HG02763 (cell line): ENCODE measurements at regions not wholly inside any gene's neighbourhood (a gene's known extent, or its start where the extent isn't known, plus 50 kb on each side); places are given as distances from the start of the nearest gene placed in this dataset.

Source experiments
- ATAC-seq: cut with Tn5 transposase; IDR thresholded peaks from one replicate; pipeline ENCODE4 v1.9.1; 2021; ENCODE audit warnings: mild to moderate bottlenecking, moderate library complexity; ENCODE audit not compliant: unreplicated experiment

DNA sequence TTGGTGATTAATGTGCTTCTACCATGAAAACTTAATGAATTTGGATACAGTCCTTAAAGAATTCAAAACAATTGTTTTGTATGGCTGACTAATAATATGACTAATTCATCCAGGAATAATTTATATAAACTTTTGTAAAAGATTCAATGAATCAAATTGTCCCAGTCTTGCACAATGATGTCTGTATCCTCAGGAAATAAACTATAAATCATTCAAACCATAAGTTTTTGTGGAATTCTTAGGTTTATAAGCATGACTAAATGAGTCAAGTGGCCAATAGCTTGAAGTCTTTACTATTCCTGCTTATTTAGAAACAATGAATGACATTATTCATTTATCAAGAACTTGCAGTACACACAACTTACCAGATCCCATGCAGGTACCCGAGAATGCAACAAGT lies 935.0 kb upstream of the INTU start:
- no peak for ATAC-seq

GRCh38 chr4:126698224-126698623 lies 934.5 kb upstream of the INTU start:
- ATAC-seq: no peak

- ATAC-seq: no peak
These were observed 931.0 kb upstream of the INTU start for GRCh38 chr4:126701756-126702155.

DNA sequence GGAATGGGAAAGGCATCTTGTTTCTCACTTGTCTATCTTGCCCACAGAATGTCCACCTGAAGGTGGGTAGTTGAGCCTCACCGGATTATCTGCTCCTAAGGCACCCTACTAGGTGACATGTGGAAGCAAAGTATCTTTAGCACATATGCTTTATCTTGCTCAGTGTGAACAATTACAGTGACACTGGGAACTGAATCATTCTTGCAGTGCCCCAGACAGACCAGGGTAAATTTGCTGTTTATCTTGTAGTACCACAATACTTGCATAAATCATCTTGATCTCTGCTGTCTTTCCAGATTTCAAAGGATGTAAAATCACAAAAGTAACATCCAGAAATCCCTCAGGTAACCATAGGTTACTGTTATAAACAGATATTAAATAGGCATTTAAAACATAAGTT lies 930.0 kb upstream of the INTU start:
- ATAC-seq: no peak

DNA sequence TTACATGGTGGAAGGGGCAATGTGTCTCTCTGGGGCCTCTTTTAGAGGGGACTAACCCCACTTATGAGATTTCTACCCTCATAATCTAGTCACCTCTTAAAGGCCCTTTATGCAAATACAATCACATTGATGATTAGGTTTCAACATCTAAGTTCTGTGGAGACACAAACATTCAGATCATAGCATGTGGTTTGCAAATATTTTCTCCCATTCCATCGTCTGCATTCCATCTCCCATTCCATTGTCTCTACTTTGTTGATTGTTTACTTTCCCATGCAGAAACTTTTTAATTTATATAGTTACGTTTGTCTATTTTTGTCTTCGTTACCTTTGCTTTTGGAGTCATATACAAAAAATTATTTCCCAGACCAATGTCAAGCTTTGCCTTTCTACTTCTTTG lies 927.5 kb upstream of the INTU start:
- ATAC-seq: no peak

GRCh38 chr4:126708716-126709115 lies 924.0 kb upstream of the INTU start:
- no peak for ATAC-seq

DNA sequence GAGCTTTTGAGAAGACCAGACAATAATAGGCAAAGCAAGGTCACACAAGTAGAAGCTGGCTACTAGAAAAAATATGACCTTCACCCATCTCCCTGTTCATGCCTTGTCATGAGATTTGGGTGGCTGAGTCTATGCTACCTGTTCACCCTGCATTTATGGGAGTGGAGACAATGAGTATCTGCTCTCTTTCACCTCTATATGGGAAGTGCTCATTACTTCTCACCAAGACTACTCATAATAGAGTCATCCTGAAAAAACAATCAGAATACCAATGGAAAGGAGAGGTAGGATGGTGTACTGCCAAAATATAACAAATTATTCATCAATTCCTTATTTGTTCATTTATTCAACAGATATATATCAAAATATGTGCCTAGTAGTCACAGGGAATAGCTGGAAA lies 921.8 kb upstream of the INTU start:
- ATAC-seq: no peak

DNA sequence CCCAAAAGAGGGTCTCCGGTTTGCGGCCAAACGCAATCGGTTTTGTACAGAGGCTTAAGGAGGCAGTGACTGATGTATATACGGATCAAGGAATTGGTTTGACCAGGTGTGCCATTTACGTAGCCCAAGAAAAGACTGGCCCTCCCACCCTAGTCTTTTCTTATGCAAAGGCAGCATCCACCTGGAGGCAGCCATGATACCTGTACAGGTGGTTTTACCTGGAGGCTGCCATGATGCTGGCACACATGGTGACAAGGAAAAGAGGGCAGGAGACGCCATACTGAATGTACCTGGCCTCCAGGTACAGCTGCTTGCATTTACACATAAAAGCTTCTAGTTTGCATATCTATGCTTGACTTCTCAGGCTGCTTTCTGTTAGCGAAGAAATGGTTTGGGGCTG lies 917.7 kb upstream of the INTU start:
- ATAC-seq: no peak

DNA sequence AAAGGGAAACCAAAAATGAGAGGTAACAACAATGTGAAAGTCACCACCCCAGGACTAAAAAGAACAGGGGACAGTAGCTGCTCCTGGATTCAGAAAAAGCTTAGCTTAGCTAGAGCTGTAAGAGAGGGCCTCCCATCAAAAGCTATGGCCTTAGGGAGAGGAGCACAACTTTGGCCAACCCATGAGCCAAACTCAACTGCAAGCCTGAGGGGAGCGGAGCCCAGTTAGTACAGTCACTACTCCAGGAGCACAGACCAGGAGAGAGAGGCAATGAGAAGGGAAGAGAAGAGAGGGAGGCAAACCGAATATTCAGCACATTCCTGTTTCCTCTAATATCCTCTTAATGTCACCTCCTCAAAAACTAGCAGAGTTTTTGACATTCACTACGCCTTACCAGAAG lies 917.1 kb upstream of the INTU start:
- ATAC-seq: no peak

- ATAC-seq: no peak
These were observed 914.6 kb upstream of the INTU start for GRCh38 chr4:126718136-126718535.

GRCh38 chr4:126719852-126720251 lies 912.9 kb upstream of the INTU start:
- no peak for ATAC-seq

GRCh38 chr4:126725906-126726305 lies 906.9 kb upstream of the INTU start:
- ATAC-seq: no peak

DNA sequence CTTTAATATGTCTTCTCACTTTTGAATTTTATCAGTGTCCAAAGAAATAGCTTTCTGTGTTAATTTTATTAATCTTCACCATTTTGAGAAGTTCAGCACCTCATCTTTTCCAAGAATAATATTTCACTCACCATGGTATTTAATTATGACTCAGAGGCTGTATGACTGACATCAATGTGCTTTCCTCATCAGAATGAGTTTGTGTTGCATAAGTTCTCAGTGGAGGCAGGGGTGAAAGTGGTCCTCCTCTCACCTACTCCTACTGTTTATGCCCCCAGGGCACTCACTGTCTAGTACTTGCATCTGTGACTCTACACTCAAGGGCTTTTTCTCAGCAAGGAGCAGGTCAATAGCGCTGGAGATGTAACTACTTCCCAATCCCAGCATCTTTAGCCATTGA lies 905.3 kb upstream of the INTU start:
- no peak for ATAC-seq

DNA sequence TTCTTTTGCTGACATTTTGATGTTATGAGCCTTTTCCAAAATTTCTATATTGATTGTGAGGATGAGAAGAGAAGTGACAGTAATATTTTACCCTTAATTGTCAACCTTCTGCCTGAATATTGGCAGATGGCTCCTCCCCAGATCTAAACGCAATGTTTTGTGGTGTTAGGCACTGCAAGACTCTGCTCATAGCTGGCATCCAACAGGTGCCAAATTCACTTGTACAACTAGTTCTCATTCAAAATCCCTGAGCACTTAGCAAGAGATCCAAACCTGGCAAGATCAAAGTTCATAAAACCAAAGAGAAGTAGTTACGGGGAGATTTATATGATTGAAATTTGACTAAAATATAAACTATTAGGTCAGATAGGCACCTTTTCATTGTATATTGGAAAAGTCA lies 901.7 kb upstream of the INTU start:
- ATAC-seq: no peak

DNA sequence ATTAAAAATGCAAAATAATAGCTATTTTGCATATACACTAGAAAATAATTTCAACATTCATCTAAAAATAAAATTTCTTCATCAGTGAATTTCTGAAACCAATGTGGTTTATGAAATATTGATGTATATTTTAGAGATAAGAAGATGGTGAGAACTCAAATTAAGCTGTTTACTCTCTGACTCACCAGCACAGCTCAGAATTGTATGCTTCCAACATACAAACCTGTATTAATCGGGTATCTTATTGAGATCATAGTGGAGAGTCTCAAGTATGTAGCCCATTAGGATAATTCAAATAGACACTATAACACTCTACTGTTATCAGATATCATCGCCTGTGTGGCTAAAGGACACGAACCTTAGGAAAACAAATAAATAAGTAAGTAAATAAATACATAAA lies 899.5 kb upstream of the INTU start:
- no peak for ATAC-seq

GRCh38 chr4:126734465-126734864 lies 898.3 kb upstream of the INTU start:
- no peak for ATAC-seq

- ATAC-seq: no peak
These were observed 897.2 kb upstream of the INTU start for GRCh38 chr4:126735294-126736132.

- no peak for ATAC-seq
These were observed 896.6 kb upstream of the INTU start for GRCh38 chr4:126736133-126736518.

- ATAC-seq: no peak
These were observed 894.7 kb upstream of the INTU start for GRCh38 chr4:126737899-126738526.

GRCh38 chr4:126738527-126738923 lies 894.2 kb upstream of the INTU start:
- no peak for ATAC-seq

DNA sequence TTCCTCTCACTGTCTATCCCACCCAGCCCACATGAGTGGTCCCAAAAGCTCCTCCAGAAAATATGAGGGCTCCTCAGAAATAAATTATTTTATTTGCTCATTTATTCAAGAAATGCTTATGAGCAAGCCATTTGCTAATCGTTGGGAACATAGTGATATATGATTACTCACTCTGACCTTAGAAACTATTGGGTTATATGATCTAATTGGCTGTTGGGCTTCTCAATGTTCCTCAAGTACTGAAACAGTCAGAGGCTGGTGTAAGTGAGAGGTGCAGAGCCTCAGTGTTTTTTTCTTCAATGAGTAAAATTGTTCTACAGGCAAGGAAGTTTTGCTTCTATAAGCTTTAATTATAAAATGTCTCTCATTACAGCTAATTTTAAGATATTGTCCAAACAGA lies 893.8 kb upstream of the INTU start:
- ATAC-seq: no peak

- no peak for ATAC-seq
These were observed 892.1 kb upstream of the INTU start for GRCh38 chr4:126740687-126741086.

GRCh38 chr4:126742048-126742447 lies 890.7 kb upstream of the INTU start:
- no peak for ATAC-seq
